ENCODE measurements at regions not wholly inside any gene's neighbourhood (a gene's known extent, or its start where the extent isn't known, plus 50 kb on each side); places are given as distances from the start of the nearest gene placed in this dataset.

GRCh38 chr10:10462151-10462941, 555.3 kb upstream of the CELF2 start:
- DNase-seq: no peak

- DNase-seq: no peak
These were observed 545.9 kb upstream of the CELF2 start for GRCh38 chr10:10471758-10472157.

GRCh38 chr10:10475812-10476211, 541.9 kb upstream of the CELF2 start:
- no peak for DNase-seq

DNA sequence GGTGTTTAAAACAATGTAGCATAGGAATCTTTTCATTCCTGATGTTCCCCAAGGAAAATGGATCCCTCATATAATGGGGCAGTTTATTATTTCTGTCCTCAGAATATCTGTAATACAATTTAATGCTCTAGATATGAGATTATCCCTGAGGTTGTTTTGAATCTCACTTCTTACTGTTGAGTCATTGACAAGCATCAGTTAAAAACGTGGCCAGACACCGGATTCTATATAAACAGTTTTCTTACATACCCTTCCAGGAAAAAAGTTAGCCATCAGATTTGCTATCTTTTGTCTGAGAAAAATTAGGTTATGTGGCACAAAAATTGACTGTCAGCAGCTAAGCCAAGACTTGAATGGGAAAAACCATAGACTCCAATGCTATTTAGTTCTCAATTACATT, 539.8 kb upstream of the CELF2 start:
- DNase-seq: no peak

DNA sequence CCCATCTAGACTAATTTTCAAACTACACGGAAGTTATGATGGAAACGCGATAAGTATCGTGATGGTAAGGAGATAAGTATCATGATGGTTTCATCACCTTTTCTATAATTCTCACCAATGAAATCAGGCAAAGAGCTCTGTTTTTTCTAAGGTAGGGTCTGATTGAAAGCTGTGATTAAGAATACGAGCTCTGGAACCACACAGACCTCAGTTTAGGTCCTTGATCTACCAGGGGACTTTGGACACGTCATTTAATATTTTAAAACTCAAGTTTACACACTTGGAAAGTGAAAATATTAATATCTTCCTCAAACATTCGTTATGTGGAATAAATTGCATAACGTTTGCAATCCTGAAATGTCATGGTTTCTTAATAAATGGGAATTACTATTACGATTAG, 538.2 kb upstream of the CELF2 start:
- no peak for DNase-seq

- no peak for DNase-seq
These were observed 535.1 kb upstream of the CELF2 start for GRCh38 chr10:10482613-10483012.

- DNase-seq: no peak
These were observed 528.6 kb upstream of the CELF2 start for GRCh38 chr10:10489076-10489475.

DNA sequence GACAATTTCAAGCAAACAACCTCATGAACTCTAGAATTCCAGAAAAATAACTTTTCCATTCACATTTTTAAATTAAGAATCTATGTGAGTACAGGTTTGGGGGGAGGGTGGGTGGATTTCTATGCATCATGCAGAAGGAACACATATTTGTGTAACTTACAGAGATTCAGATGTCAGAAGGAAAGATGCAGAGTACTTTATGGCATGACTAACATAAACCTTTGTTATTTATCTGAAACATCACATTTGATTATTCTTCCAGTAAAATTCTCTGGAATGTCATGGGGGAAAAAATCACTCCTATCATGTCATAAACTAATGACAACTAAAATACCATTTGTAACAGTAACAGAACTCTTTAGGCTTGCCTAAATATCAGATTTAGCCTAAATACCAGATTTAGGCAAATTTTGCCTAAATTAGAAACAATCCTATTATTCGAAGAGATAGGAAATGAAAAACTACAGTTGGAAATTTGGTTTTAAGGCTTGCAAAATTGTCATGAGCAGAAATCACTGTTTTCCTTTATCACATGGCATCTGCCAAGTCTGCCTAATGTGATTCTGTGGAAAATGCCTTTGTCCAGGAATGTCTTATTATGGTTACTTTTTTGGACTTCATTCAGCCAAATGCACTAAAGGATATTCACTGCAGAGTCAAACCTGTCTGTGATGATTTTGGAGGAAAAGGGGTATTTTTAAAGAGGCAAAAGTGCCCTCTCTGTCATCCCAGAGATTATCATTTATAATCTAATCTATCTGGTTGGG, 527.7 kb upstream of the CELF2 start:
- no peak for DNase-seq

GRCh38 chr10:10490581-10490980, 527.1 kb upstream of the CELF2 start:
- no peak for DNase-seq

GRCh38 chr10:10492420-10492819, 525.3 kb upstream of the CELF2 start:
- DNase-seq: no peak

DNA sequence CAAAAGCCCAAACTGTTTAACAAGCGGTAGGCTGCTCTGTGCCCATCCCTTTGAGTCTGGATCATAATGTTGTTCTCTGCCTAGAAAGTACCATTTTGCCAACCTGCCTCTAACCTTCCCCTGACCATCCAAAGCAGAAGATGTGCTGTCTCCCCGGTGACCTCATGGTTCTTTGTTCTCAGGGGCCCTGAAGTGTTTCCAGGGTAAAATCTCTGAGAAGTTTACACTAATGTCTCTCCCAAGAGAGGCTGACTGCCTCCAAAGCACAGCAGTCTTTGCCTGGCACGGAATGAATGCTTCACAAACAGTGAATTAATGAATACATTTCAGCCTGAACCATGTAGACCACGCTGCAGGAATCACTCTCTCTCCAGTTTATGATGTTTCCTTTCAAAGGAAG, 523.8 kb upstream of the CELF2 start:
- no peak for DNase-seq

- no peak for DNase-seq
These were observed 520.4 kb upstream of the CELF2 start for GRCh38 chr10:10497245-10497644.

- no peak for DNase-seq
These were observed 518.9 kb upstream of the CELF2 start for GRCh38 chr10:10498781-10499180.

DNA sequence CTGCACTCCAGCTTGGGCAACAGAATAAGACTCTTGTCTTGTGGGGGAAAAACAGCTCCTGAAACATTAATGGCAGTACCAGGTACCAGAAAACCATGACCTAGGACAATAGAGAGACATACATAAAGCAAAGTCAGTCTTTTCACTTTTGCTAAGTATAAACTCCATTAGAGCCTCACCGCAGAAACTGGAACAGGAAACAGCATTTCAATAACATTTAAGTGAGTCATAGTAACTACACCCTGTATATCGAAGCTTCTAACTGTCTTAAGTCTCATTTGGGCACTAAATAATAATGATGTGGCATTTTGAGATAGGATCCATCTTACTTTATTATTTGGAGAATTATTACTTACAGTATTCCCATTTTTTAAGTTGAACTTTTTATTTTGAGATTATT, 517.8 kb upstream of the CELF2 start:
- peak in 1 of 5 donors; percentile 48 for DNase-seq

DNA sequence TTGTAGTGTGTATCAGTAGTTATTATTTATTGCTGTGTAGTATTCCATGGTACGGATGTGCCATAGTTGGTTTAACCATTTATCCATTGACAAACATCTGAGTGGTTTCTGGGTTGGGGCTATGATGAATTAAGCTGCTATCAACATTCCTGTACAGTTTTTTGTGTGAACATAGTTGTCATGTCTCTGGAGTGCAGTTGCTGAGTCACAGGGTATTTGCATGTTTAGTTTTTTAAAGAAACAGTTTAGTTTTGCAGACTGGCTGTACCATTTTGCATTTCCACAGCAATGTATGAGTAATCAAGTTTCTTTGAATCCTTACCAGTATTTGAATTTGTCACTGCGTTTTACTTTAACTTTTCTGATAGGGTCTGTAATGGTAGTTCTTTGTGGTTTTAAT, 516.7 kb upstream of the CELF2 start:
- DNase-seq: peak in 1 of 5 donors; percentile 13

DNA sequence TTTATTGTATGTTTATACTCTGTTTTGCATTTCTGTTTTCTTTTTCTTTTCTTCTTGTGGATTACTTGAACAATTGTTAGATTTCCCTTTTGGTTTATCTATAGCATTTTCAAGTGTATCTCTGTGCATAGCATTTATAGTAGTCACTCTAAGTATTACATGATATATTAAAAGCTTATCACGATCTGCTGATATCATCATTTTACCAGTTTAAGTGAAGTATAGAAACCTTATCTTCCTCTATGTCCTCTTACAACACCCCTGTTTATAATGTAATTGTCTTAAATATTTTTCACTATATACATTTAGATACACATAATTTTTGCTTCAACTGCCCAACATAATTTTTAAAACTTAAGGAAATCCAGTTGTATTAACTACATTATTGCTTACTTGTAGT, 513.9 kb upstream of the CELF2 start:
- DNase-seq: no peak

GRCh38 chr10:10508211-10508610, 509.5 kb upstream of the CELF2 start:
- no peak for DNase-seq

DNA sequence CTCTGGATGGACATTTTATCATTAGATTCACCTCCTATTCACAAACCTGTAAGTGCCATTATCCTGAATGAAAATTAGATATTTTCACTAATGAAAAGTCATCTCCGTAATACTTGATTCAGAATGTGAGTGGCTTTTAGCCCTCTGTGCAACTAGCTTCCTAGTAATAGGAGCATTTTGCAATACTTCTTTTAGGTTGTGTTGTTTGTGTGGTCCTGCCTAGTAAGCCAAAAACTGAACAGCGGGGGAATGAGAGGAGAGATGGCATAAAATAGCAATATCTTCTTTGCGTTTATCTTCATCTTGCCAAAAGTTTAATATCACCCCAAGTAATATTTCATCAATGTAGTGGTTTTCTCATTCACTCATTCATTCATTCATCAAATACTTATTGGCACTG, 507.5 kb upstream of the CELF2 start:
- no peak for DNase-seq

DNA sequence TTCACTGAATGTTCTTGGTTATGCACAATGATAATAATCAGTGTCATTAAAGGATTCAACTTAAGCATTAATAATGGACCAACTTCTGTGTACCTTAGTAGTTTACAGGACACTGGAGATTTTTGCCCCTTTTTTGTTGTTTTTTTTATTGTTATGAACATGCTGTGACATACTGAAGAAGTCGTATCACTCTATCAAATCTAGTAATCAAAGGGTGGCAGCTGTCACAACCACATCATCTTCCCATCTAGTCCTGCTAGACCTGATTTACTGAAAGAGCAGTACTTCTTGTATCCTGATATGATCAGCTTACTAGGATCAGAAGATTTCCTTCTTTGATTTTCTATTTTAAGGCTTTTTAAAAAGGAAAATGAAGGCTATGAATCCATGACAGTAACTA, 504.6 kb upstream of the CELF2 start:
- DNase-seq: no peak

- DNase-seq: no peak
These were observed 503.8 kb upstream of the CELF2 start for GRCh38 chr10:10513898-10514297.

- no peak for DNase-seq
These were observed 502.9 kb upstream of the CELF2 start for GRCh38 chr10:10514797-10515196.

GRCh38 chr10:10515479-10516204, 502.0 kb upstream of the CELF2 start:
- DNase-seq: no peak

DNA sequence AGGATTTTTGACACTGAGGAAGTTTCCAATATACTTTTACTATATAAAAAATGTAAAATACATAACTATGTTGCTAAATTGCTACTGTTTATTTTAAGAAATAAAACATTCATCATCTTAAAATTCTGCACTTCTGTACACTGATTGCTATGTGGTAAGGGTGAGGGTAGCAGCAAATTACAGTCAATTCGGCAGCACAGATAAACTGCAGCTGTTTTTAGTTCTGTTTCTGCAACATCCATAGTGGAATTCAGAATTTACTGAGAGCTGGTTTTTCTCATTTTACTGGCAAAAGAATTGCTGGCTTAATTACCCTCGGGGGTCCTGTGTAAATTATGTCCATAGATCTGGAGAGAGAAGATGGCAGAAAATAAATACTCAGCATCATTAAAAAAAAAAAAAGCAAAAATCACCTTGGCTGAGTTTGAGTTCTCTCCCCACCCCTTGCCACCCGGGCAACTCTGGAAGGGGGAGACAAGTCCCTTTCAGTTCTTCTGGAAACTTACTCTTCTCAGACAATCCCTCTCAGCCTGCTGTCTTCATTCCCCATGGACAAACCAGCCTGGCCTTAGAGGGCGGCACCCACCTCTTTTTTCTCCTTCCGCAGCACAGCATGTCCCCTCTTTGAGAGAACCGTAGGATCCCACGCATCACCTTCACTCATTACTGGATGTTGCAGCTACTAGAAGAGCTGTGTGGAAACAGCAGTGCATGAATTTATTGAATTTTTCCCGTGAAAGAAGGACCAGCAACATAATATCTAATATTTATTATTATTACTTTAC, 501.1 kb upstream of the CELF2 start:
- DNase-seq: no peak

Measured in T-helper 1 cell (primary cell).